C4-2B (cell line): ENCODE measurements at regions not wholly inside any gene's neighbourhood (a gene's known extent, or its start where the extent isn't known, plus 50 kb on each side); places are given as distances from the start of the nearest gene placed in this dataset.

ENCODE experiments used
- H3K27ac ChIP-seq: fragments of 450-650 bp; 2 replicates; pipeline ENCODE4 v1.5.1; 2017
- ZFX ChIP-seq: fragments of 450-650 bp; IDR thresholded peaks from 2 replicates; pipeline ENCODE4 v1.6.1; 2017
- TF ChIP-seq, protein P1 (sequence below): fragments of 450-650 bp; conservative IDR thresholded peaks from 2 replicates; pipeline ENCODE4 v1.5.1; 2017; ENCODE audit warnings: mild to moderate bottlenecking

DNA sequence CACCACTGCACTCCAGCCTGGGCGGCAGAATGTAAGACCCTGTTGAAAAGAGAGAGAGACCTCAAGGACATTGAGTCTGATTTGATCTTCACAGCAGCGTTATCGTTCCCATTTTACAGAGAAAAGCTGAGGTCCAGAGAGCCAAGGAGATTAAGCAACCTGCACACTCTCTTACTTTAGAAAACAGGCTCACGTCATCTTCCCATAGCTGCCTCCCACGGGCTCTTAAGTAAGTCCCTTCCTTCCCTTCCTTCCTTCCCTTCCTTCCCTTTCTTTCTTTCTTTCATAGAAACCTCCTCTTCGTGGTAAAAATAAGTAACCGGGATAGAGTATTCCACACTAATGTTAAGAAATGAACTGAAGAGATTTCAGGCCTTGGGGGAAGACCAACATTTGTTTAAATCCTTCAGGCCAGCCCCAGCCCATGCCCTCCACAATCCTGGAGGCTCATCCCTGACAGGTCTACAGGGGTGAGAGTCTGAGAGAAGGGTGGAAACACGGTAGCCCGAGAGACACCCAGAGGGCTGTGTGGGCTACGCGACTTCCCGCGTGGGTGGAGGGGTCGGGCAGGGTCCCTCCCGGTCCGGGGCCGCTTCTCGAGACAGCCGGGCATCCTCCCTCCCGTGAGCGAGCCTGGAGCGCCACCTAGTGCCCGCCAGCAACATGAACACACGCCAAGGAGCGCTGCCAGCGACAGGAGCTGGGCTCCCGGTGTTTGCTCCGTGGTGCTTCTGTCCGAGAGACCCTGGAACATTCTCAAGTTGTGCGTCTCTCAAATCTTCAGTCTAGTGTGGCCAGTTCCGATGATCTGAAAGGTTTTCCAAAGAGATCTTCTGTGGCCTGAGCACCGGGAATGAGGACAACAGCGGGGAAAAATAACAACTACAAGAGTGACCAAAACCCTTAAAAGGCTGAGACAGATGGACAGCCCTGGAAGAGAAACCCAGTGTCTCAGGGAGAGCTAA lies 160.3 kb downstream of the INO80D start:
- TF ChIP-seq, protein P1, sequence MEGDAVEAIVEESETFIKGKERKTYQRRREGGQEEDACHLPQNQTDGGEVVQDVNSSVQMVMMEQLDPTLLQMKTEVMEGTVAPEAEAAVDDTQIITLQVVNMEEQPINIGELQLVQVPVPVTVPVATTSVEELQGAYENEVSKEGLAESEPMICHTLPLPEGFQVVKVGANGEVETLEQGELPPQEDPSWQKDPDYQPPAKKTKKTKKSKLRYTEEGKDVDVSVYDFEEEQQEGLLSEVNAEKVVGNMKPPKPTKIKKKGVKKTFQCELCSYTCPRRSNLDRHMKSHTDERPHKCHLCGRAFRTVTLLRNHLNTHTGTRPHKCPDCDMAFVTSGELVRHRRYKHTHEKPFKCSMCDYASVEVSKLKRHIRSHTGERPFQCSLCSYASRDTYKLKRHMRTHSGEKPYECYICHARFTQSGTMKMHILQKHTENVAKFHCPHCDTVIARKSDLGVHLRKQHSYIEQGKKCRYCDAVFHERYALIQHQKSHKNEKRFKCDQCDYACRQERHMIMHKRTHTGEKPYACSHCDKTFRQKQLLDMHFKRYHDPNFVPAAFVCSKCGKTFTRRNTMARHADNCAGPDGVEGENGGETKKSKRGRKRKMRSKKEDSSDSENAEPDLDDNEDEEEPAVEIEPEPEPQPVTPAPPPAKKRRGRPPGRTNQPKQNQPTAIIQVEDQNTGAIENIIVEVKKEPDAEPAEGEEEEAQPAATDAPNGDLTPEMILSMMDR = peak; percentile 93
- no peak for TF ChIP-seq ZFX
- H3K27ac ChIP-seq = no peak overlapping the region

DNA sequence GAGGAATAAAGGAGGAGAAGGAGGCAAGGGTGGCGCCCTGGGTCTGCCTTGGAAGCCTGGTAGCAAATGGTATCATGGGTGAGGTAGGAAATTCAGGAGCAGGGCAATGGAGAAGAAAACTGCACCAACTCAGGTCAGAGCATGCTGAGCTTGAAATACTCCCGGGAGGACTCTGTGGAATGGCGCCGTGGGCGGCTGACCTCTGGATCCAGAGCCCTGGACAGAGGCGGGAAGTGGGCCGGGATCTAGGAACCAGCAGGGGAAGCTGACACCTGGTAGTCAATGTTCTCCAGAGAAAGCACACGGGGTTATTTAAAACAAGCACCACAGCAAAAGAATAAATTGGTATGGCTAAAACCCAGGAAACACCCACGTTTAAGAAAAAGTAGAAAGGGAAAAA lies 161.3 kb downstream of the INO80D start:
- H3K27ac ChIP-seq = no peak overlapping the region
- TF ChIP-seq, protein P1 = no peak
- TF ChIP-seq ZFX = no peak

DNA sequence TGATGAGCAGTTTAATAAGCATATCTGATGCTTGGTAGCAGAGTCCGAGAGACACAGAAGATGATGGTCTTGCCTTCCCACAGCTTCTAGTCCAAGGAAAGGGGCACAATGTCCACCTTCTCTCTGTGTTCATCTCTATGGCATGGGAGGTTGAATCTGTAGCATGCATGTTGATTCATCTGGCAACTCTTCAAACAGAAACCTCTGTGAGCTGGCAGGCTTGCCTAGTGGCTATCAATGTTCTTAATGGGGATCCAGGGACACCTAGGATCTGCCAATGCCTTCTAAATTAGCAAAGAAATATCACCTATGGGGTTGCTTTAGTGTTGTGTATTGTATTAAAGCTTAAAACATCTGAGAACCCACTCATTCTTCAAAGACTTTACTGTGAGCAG lies 170.8 kb downstream of the INO80D start:
- no peak overlapping the region for H3K27ac ChIP-seq
- TF ChIP-seq, protein P1 = no peak
- TF ChIP-seq ZFX = no peak

DNA sequence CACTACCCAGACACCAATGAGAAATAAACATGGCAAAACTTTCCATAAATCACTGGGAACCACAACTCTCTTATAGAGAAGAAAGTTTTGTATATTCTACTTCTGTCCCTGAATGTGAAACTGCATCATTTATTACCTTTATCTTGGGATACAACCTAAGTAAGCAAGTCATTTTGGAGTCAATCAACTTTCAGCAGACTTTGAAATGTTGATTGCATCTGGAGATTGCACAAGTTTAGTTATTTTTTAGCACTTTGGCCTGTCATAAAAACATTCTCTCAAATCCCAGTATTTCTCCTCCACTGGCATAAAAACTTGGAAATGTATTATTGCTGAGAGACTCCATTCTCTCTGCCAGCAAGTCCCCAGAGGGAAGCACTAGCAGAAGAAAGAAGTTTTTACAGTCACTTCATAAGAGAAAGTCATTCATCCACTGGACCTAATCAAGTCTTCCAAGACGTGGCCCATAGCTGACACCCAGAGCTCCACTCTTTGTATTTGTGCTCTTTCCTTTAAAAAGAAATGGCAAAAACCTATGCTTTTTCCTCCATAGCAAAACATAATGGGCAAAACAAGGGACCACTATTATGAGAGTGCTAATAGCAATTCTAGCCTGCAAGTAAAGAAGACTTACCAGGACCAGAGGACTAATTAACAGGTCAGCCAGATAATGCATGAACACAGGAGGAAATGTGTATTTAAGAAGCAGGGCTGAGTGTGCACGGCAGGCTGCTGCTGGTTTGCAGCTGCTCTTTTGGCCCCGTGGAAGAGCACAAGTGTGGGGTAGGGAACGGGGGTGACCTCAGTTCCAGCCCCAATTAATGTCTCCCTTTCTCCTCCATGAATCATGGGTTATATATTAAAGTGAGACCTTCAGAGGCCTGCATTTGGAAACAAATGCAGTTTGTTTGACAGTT lies 171.5 kb downstream of the INO80D start:
- H3K27ac ChIP-seq = no peak overlapping the region
- TF ChIP-seq ZFX = no peak
- TF ChIP-seq, protein P1 = no peak

DNA sequence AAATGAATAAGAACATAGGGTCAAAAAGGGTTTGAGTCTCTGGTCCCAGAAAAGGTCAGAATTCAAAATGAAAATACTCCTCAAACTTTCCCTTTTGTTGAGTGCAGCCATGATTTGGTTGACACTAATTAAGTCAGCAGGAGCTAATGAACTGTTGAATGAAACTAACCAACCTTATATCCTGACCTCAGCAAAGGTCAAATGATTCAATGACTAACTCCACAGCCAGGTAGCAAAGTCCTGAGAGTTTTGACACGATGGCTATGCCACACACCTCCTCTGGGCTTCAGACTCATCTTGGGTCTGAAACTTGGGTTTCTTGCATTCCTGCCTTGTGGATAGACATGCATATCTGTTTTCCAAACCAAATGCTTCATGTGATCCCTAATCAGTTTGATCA lies 172.3 kb downstream of the INO80D start:
- TF ChIP-seq, protein P1 = no peak
- no peak for TF ChIP-seq ZFX
- no peak overlapping the region for H3K27ac ChIP-seq

DNA sequence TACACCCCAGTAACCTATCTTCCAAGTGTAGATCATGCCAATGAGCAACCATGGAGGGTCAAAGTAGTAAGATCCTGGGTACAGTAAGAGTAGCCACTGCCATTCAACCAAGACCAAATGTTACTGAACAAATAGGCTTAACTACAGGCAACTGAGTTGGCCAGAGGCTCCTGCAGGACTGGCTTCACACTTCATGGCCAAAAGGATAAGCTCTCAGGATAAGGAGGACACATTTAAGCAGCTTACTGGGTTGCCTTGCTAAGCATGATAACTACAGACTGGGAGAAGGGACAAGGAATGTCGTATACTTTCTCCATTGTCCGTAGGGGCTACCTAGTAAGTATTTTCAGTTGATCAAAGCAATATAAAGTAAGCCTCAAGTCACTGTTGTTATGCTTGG lies 174.7 kb downstream of the INO80D start:
- H3K27ac ChIP-seq = no peak overlapping the region
- no peak for TF ChIP-seq ZFX
- TF ChIP-seq, protein P1 = no peak

DNA sequence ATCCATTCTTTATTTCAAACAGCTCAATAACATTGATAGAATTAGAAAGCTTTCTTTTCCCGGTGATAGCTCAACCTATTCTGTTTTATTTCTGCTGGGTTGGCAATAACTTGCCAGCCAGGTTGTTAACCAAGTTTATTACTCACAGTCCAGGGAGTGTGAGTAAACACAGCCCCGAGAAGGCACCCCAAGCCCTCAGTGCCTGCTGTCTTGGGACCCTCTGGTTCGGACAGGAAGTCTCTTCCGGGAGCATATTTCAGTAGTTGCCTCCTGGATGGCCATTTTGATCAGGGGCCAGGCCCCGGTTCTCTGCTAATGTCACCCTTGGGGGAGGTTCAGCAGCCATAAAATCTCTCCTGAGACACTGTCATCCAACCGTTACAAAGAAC lies 176.8 kb downstream of the INO80D start:
- TF ChIP-seq, protein P1 = no peak
- no peak for TF ChIP-seq ZFX
- H3K27ac ChIP-seq = no peak overlapping the region
